NCI-H526 treated with DMSO at 0.1 percent for 48 hours (cell line): ENCODE measurements at regions not wholly inside any gene's neighbourhood (a gene's known extent, or its start where the extent isn't known, plus 50 kb on each side); places are given as distances from the start of the nearest gene placed in this dataset.
A peak's percentile ranks its signal among the peaks of the same experiment; 100 is the strongest.
"Not testable (repeated sequence)": the region's sequence is repeated elsewhere in the genome, so short reads cannot be mapped to it uniquely, and the experiment has no call there.

Experiments used
- DNase-seq: peaks from one replicate; lab custom pipeline; 2025; lab: John Stamatoyannopoulos, UW

GRCh38 chr3:197459571-197459970, 96.2 kb downstream of the BDH1 start:
- DNase-seq, result not testable (repeated sequence)

- DNase-seq, result no peak
Measured at GRCh38 chr3:197458906-197459470, 96.8 kb downstream of the BDH1 start.

GRCh38 chr3:197458179-197458707, 97.5 kb downstream of the BDH1 start:
- no peak for DNase-seq

DNA sequence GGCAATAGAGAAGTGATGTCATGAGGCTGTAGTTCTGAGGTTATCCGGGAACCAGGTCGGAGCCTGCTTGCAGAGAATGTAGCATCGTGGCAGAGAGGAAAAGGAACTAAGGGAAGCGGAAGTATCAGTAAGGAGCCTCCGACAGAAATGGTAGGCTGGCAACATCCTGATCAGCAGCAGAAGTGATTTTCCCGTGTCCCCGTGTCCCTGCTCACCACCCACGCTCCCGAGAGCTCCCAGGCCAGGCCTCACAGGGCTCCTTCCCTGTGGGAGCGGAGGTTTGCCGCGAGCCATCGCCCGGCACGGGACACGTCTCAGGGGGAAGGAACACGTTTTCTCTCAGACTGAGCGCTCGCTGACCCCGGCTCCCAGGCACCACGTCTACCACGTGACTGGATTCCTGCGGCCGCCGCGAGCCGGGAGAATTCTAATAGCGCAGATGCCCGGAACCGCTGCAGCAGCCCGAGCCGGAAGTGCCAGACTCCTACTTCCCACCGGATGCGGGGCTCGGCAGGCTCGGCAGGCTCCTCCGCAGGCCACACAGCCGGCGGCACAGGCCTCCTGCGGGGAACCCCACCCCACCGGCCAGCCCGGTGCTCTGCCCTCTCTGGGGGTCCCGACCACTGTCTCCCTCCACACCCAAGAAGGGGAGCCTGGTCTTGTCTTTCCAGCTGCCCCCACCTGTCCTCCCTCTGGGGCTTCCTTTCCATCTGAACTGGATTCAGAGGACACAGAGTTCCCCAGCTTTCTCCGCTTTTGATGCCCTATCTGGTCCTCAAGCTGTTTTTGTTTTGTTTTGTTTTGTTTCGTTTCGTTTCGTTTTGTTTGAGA, 99.3 kb downstream of the BDH1 start:
- no peak for DNase-seq

- not testable (repeated sequence) for DNase-seq
Measured at GRCh38 chr3:197454841-197455240, 100.9 kb downstream of the BDH1 start.

- no peak for DNase-seq
Measured at GRCh38 chr3:197454014-197454413, 101.8 kb downstream of the BDH1 start.

- no peak for DNase-seq
Measured at GRCh38 chr3:197450810-197451209, 105.0 kb downstream of the BDH1 start.

GRCh38 chr3:197450308-197450707, 105.5 kb downstream of the BDH1 start:
- DNase-seq, result no peak

- not testable (repeated sequence) for DNase-seq
Measured at GRCh38 chr3:197449181-197449580, 106.6 kb downstream of the BDH1 start.

DNA sequence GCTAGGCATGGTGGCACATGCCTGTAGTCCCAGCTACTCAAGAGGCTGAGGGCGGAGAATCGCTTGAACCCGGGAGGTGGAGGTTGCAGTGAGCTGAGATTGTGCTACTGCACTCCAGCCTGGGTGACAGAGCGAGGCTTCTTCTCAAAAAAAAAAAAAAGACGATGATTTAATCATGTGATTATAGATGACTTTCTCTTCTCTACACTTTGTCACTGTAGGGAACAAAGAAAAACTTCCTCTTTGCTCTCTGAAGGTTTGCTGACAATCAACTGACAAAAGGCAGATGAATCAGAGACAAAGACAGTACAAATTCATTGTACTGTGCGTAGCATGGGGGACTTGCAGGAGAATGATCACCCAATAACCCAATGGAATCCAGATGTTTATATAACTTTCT, 108.0 kb downstream of the BDH1 start:
- DNase-seq, result not testable (repeated sequence)

GRCh38 chr3:197447057-197447456, 108.7 kb downstream of the BDH1 start:
- DNase-seq, result no peak

GRCh38 chr3:197446700-197447056, 109.1 kb downstream of the BDH1 start:
- no peak for DNase-seq

- no peak for DNase-seq
Measured at GRCh38 chr3:197445896-197446699, 109.7 kb downstream of the BDH1 start.

DNA sequence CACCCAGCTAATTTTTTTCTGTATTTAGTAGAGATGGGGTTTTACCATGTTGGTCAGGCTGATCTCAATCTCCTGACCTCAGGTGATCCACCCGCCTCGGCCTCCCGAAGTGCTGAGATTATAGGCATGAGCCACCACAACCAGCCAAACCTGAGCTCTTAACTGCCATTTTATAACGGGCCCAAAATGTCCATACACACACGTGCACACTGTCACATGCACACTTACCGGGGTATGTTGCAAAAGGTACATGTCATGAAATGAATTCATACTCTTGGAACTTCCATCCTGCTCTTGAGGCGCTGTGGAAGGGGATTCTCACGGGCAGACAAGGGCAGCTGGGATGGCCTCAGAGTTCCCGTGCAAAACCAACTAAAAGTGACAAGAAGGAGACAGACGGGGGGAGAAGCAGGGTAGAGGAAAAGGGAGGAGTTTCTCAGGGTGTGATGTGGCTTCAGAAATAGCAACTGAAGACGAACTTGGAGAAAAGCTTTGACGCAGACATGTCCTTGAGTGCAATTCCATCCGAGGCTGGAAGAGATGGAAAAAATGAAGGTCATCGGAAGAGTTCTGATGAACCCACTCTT, 110.9 kb downstream of the BDH1 start:
- DNase-seq, result no peak

DNA sequence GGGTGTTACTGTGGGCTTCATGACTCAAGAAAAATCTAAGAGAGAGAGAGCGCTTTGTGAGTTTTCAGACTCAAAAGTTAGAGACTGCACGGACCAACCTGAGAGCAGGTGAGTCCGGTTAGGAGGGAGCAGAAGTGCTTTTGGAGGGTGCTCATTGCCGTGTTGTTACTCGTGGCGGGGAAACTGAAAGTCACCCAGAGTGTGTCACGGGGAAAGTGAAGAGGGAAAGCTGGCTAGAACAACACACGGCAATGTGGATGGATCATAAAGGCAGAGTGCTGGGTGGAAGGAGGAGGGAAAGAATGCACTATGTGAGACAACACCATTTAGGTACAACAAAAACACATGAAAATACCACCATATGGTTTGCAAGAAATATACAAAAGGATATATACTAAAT, 112.3 kb downstream of the BDH1 start:
- no peak for DNase-seq

DNA sequence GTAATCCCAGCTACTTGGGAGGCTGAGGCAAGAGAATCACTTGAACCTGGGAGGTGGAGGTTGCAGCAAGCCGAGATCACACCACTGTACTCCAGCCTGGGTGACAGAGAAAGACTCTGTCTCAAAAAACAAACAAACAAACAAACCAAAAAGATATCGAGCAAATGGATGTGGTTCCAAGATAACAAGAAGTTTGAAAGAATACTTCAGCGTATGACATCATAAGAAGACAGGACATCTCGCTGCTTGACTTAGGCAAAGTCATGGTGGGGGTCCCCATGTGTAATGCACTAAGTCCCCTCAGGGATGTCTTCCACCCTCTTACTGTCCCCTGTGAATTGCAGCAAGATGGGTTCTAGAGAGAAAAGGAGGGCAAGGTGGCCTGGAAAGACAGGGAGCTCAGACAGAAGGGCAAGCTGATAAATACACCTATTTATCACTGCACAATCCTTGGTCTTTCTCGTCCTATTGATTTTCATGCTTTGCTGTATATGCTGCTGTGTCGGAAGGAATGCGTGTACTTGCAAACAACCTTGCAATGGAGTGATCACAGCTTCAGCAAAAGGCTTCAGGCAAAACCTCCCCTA, 115.0 kb downstream of the BDH1 start:
- no peak for DNase-seq

DNA sequence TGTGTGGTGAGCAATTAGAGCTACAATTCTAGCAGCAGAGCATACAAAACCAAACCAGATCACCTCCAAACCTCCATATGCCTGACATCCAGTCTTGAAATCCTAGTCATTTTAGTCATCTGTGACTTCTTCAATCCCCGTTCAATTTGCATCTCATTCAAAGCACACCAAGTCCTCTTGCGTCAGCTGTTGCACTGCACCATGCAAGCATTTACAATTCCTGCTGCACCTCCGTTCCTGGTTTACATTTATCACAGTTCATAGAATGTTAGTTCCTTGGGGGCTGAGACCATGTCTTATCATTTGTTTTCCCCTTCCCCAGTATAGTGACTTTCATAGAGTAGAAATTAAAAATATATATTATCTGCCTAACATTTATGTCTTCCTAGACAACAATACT, 116.9 kb downstream of the BDH1 start:
- DNase-seq, result peak; percentile 14

- DNase-seq, result no peak
Measured at GRCh38 chr3:197435426-197435825, 120.3 kb downstream of the BDH1 start.

- DNase-seq, result no peak
Measured at GRCh38 chr3:197434830-197435229, 120.9 kb downstream of the BDH1 start.

GRCh38 chr3:197432384-197433127, 123.2 kb downstream of the BDH1 start:
- DNase-seq, result no peak

GRCh38 chr3:197431346-197431910, 124.3 kb downstream of the BDH1 start:
- no peak for DNase-seq
